ENCODE measurements at regions not wholly inside any gene's neighbourhood (a gene's known extent, or its start where the extent isn't known, plus 50 kb on each side); places are given as distances from the start of the nearest gene placed in this dataset.

GRCh38 chr12:115064296-115064695, 380.3 kb upstream of the TBX3 start:
- TF ChIP-seq, protein P1, sequence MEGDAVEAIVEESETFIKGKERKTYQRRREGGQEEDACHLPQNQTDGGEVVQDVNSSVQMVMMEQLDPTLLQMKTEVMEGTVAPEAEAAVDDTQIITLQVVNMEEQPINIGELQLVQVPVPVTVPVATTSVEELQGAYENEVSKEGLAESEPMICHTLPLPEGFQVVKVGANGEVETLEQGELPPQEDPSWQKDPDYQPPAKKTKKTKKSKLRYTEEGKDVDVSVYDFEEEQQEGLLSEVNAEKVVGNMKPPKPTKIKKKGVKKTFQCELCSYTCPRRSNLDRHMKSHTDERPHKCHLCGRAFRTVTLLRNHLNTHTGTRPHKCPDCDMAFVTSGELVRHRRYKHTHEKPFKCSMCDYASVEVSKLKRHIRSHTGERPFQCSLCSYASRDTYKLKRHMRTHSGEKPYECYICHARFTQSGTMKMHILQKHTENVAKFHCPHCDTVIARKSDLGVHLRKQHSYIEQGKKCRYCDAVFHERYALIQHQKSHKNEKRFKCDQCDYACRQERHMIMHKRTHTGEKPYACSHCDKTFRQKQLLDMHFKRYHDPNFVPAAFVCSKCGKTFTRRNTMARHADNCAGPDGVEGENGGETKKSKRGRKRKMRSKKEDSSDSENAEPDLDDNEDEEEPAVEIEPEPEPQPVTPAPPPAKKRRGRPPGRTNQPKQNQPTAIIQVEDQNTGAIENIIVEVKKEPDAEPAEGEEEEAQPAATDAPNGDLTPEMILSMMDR (IDR thresholded peaks at IDR 0.05; ENCODE audit: control insufficient read depth, extremely low read depth, insufficient read depth): no peak
- no peak for DNase-seq (ENCODE audit: low read depth)
- no peak overlapping the region for H3K4me3 ChIP-seq (ENCODE audit: low read depth, low read length)

- TF ChIP-seq, protein P1 (IDR thresholded peaks at IDR 0.05; ENCODE audit: control insufficient read depth, extremely low read depth, insufficient read depth): no peak
- DNase-seq (ENCODE audit: low read depth): no peak
- H3K4me3 ChIP-seq (ENCODE audit: low read depth, low read length): no peak overlapping the region
These were observed 378.8 kb upstream of the TBX3 start for GRCh38 chr12:115062741-115063140.

DNA sequence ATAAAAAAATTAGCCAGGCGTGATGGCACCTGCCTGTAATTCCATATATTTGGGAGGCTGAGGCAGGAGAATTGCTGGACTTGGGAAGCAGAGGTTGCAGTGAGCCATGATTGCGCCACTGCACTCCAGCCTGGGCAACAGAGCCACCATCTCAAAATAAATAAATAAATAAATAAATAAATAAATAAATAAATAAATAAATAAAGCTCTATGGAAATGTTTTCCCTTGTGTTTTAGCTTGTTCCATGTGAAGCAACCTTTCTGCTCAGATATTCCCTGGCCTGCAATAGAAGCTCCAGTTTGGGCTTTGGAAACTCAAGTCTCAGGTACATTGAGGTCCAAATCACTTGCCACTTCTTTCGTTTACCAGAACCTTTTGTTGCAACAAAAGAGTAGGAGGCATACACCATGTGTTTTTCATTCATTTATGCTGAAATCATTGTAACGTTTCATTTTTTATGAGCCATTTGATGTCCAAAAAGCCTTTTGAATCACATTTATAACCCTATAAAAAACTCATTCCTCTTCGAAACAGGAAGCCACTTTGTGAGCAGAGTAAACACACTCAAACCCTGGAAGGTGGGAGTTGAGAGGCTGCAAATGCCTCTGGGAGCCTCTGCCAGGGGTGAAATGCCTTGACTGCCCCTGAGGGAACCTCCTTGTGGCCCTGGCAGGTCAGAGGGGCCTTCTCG, 376.6 kb upstream of the TBX3 start:
- TF ChIP-seq, protein P1 (IDR thresholded peaks at IDR 0.05; ENCODE audit: control insufficient read depth, extremely low read depth, insufficient read depth): no peak
- DNase-seq (ENCODE audit: low read depth): no peak
- no peak overlapping the region for H3K4me3 ChIP-seq (ENCODE audit: low read depth, low read length)

- no peak overlapping the region for H3K4me3 ChIP-seq (ENCODE audit: low read depth, low read length)
- TF ChIP-seq, protein P1 (IDR thresholded peaks at IDR 0.05; ENCODE audit: control insufficient read depth, extremely low read depth, insufficient read depth): no peak
- DNase-seq (ENCODE audit: low read depth): no peak
These were observed 373.5 kb upstream of the TBX3 start for GRCh38 chr12:115057445-115057844.

- TF ChIP-seq, protein P1 (IDR thresholded peaks at IDR 0.05; ENCODE audit: control insufficient read depth, extremely low read depth, insufficient read depth): no peak
- no peak for DNase-seq (ENCODE audit: low read depth)
- no peak overlapping the region for H3K4me3 ChIP-seq (ENCODE audit: low read depth, low read length)
These were observed 367.4 kb upstream of the TBX3 start for GRCh38 chr12:115051378-115051777.

- no peak overlapping the region for H3K4me3 ChIP-seq (ENCODE audit: low read depth, low read length)
- TF ChIP-seq, protein P1 (IDR thresholded peaks at IDR 0.05; ENCODE audit: control insufficient read depth, extremely low read depth, insufficient read depth): no peak
- no peak for DNase-seq (ENCODE audit: low read depth)
These were observed 365.6 kb upstream of the TBX3 start for GRCh38 chr12:115049614-115050013.

DNA sequence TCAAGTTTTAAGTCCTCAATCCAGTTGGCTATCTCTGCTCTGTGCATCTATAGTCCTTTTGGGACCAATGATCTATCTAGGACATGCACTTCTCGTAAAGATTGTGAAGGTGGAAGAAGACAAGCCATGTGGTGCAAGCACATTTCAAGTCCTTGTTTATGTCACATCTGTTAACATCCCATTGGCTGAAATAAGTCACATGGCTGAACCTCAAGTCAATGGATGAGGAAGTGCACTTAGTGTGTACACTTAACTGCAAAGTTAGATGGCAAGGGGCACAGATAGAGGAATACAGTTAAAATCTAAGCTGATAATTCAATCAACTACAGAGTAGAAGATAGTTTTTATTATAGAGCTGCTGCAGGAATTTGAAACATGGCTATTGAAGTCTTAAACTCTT, 362.8 kb upstream of the TBX3 start:
- no peak for DNase-seq (ENCODE audit: low read depth)
- no peak overlapping the region for H3K4me3 ChIP-seq (ENCODE audit: low read depth, low read length)
- TF ChIP-seq, protein P1 (IDR thresholded peaks at IDR 0.05; ENCODE audit: control insufficient read depth, extremely low read depth, insufficient read depth): no peak
